CD4-positive, alpha-beta T cell (primary cell): ENCODE measurements at regions not wholly inside any gene's neighbourhood (a gene's known extent, or its start where the extent isn't known, plus 50 kb on each side); places are given as distances from the start of the nearest gene placed in this dataset.
A peak's percentile ranks its signal among the peaks of the same experiment; 100 is the strongest.

ENCODE experiments used
- ATAC-seq: fragments of 200-7000 bp; cut with Tn5 transposase; one replicate; pipeline ENCODE4 v1.10.0; 2022; ENCODE audit warnings: mild to moderate bottlenecking; ENCODE audit not compliant: poor library complexity
- CTCF ChIA-PET: fragments of 350-600 bp; sonication (Branson Sonifier 250); formaldehyde crosslinking; loops from one replicate; lab custom pipeline; 2021; ENCODE audit warnings: antibody characterized with exemption, inconsistent platforms; lab: Charles Lee
- POLR2A ChIA-PET: fragments of 350-600 bp; sonication (Branson Sonifier 250); formaldehyde crosslinking; loops from one replicate; lab custom pipeline; 2021; ENCODE audit warnings: antibody characterized with exemption, inconsistent platforms; lab: Charles Lee
- DNase-seq, 14 experiments: peaks; one replicate each; pipeline ENCODE4 v3.0.0-alpha.2; 2013 to 2020; ENCODE audit warnings: mixed read lengths in 2 of 14
- H3K27ac ChIP-seq, 2 donors: one replicate each; pipeline versions ENCODE4 v1.5.1 to v1.7.0; 2013; ENCODE audit warnings: low read length in 2 of 2, low read depth in 1 of 2, mild to moderate bottlenecking in 1 of 2
- H3K27me3 ChIP-seq, 2 experiments: 1 replicate in 1 of 2; 2 replicates in 1 of 2; pipeline versions ENCODE4 v1.6.1 to v1.7.0; 2013; ENCODE audit warnings: low read length in 2 of 2, control low read depth in 1 of 2, mild to moderate bottlenecking in 1 of 2, moderate library complexity in 1 of 2; ENCODE audit not compliant: insufficient read depth in 2 of 2, control insufficient read depth in 1 of 2
- H3K36me3 ChIP-seq: one replicate; pipeline ENCODE4 v1.6.1; 2013; ENCODE audit warnings: low read length, control low read depth; ENCODE audit not compliant: insufficient read depth
- H3K4me1 ChIP-seq: one replicate; pipeline ENCODE4 v1.6.1; 2013; ENCODE audit warnings: low read length, control low read depth; ENCODE audit not compliant: insufficient read depth
- H3K4me3 ChIP-seq: one replicate; pipeline ENCODE4 v1.5.1; 2013; ENCODE audit warnings: mild to moderate bottlenecking, low read length, moderate library complexity
- H3K9me3 ChIP-seq, 2 experiments: 1 replicate in 1 of 2; 2 replicates in 1 of 2; pipeline versions ENCODE4 v1.6.1 to v1.7.0; 2013; ENCODE audit warnings: low read length in 2 of 2, mild to moderate bottlenecking in 2 of 2, control low read depth in 1 of 2, moderate library complexity in 1 of 2; ENCODE audit not compliant: control insufficient read depth in 1 of 2, insufficient read depth in 1 of 2
- H3K27ac Mint-ChIP-seq: one replicate; pipeline ENCODE4 v1.8.0; 2020; ENCODE audit warnings: mixed read lengths
- H3K27me3 Mint-ChIP-seq: one replicate; pipeline ENCODE4 v1.8.0; 2021; ENCODE audit warnings: mixed read lengths
- H3K36me3 Mint-ChIP-seq: one replicate; pipeline ENCODE4 v1.8.0; 2021; ENCODE audit warnings: low read depth, mixed read lengths
- H3K4me1 Mint-ChIP-seq: one replicate; pipeline ENCODE4 v1.8.0; 2021; ENCODE audit warnings: low read depth, mixed read lengths
- H3K4me3 Mint-ChIP-seq: one replicate; pipeline ENCODE4 v1.8.0; 2020; ENCODE audit warnings: mild to moderate bottlenecking, mixed read lengths
- H3K9me3 Mint-ChIP-seq: one replicate; pipeline ENCODE4 v1.8.0; 2020; ENCODE audit warnings: mixed read lengths
- intact Hi-C, 2 experiments: fragments of 100-400 bp; cut with DNase I in 1 of 2; cut with micrococcal nuclease in 1 of 2; formaldehyde crosslinking; loops; one replicate each; pipeline versions ENCODE4 v1.15.1 to v1.9.0; 2023 to 2025; cut with DNase I, micrococcal nuclease
- TF ChIP-seq, protein P1 (sequence below): fragments of 200-600 bp; IDR thresholded peaks from one replicate; pipeline ENCODE4 v1.8.0; 2022; ENCODE audit warnings: antibody characterized with exemption, mild to moderate bottlenecking

DNA sequence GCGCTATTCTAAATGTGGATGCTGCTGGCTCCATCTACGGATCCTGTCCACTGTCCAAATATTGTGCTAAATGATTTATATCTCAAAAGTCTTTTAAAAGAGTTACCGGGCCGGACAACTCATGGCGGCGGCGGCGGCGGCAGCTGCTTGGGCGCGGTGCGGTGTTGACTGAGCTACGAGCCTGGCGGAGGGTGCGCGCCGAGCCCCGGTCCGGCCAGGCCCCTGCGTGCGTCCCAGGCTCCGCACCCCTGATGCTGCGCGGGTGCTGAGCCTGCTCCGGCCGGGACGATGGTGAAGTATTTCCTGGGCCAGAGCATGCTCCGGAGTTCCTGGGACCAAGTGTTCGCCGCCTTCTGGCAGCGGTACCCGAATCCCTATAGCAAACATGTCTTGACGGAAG is 303.4 kb downstream of the CENPW start:
- ATAC-seq (no peak), DNase-seq (peak in 1 of 14 experiments; percentile 10)
- Histone ChIP-seq H3K36me3 (no peaks in the 10 kb centered on the region), H3K9me3 (no peaks in the 10 kb centered on the region), H3K4me3 (no peak overlapping the region), H3K4me1 (no peaks in the 10 kb centered on the region), H3K27me3 (no peaks in the 10 kb centered on the region), H3K27ac (no peak overlapping the region)
- Mint-ChIP-seq H3K27ac (no peak overlapping the region), H3K4me1 (no peaks in the 10 kb centered on the region), H3K27me3 (no peaks in the 10 kb centered on the region), H3K4me3 (no peak overlapping the region), H3K36me3 (no peaks in the 10 kb centered on the region), H3K9me3 (no peaks in the 10 kb centered on the region)
- intact Hi-C loops, result no loop called here
- CTCF ChIA-PET, result no interaction called here
- TF ChIP-seq, protein P1, sequence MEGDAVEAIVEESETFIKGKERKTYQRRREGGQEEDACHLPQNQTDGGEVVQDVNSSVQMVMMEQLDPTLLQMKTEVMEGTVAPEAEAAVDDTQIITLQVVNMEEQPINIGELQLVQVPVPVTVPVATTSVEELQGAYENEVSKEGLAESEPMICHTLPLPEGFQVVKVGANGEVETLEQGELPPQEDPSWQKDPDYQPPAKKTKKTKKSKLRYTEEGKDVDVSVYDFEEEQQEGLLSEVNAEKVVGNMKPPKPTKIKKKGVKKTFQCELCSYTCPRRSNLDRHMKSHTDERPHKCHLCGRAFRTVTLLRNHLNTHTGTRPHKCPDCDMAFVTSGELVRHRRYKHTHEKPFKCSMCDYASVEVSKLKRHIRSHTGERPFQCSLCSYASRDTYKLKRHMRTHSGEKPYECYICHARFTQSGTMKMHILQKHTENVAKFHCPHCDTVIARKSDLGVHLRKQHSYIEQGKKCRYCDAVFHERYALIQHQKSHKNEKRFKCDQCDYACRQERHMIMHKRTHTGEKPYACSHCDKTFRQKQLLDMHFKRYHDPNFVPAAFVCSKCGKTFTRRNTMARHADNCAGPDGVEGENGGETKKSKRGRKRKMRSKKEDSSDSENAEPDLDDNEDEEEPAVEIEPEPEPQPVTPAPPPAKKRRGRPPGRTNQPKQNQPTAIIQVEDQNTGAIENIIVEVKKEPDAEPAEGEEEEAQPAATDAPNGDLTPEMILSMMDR, result no peak
- POLR2A ChIA-PET, result no interaction called here

DNA sequence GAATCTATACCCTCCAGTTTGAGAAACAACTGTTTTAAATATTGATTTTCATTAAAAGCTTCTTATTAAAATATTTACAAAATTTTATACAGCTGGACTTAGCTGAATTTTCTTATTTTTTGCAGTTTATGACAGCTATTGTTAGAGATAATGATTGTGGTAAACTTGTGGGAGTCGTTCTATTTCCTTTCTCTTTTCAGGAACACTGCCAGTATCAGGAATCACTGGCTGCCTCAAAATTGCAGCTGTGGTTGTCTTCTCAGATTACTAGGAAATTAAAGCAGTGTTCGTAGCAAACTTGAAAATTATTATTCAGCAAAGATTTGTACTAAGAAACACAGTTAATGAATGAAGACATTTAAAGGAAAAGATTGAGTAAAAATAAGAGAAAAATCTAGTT is 311.0 kb downstream of the CENPW start:
- Histone ChIP-seq H3K36me3 (no peaks in the 10 kb centered on the region), H3K4me1 (no peaks in the 10 kb centered on the region), H3K9me3 (peaks cover 0 to 4% of the 10 kb centered on the region in 2 experiments), H3K27ac (no peak overlapping the region), H3K4me3 (no peak overlapping the region), H3K27me3 (no peaks in the 10 kb centered on the region)
- intact Hi-C loops, result no loop called here
- no peaks in the 10 kb centered on the region for H3K36me3 Mint-ChIP-seq
- no peak for DNase-seq
- no peaks in the 10 kb centered on the region for H3K27me3 Mint-ChIP-seq
- no peak overlapping the region for H3K27ac Mint-ChIP-seq
- peaks cover 6% of the 10 kb centered on the region for H3K9me3 Mint-ChIP-seq
- ChIA-PET CTCF (no interaction called here), POLR2A (no interaction called here)
- TF ChIP-seq, protein P1, result no peak
- H3K4me1 Mint-ChIP-seq, result no peaks in the 10 kb centered on the region
- no peak overlapping the region for H3K4me3 Mint-ChIP-seq
- no peak for ATAC-seq

DNA sequence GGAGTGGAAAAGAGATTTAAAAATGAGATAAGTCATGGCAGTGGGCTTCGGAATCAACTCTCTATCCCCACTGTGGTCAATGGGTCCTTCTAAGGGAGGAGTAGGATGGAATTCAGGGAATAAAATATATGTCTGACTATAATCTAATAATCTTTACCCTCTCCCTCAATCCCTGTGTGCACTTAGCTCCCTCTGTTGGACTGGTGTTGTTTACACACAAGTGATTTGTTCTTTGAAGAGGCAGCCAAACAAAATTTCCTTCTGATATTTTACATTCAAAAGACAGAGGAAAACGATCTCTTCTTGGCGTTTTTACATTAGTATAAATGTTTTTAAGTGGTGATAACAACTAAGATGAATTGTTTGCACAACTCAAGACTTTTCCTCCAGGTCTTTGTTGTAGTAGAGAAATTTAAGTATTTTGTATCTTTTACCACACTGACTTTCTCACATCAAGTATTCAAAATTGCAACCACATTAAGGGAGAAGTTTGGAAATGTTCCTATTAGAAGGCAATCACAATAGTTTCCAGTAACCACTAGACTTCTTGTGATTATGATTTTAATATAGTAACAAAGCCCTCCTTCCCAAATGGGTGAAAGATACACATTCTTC is 317.8 kb downstream of the CENPW start:
- TF ChIP-seq, protein P1, result no peak
- intact Hi-C loops, result no loop called here
- Mint-ChIP-seq H3K36me3 (no peaks in the 10 kb centered on the region), H3K4me3 (no peak overlapping the region), H3K4me1 (no peaks in the 10 kb centered on the region), H3K9me3 (peaks cover 6% of the 10 kb centered on the region), H3K27ac (no peak overlapping the region), H3K27me3 (no peaks in the 10 kb centered on the region)
- Histone ChIP-seq H3K4me3 (no peak overlapping the region), H3K27me3 (no peaks in the 10 kb centered on the region), H3K9me3 (peaks cover 0 to 4% of the 10 kb centered on the region in 2 experiments), H3K4me1 (no peaks in the 10 kb centered on the region), H3K27ac (no peak overlapping the region), H3K36me3 (no peaks in the 10 kb centered on the region)
- ATAC-seq, result no peak
- CTCF ChIA-PET, result no interaction called here
- no peak for DNase-seq
- POLR2A ChIA-PET, result no interaction called here
